ENCODE measurements at regions not wholly inside any gene's neighbourhood (a gene's known extent, or its start where the extent isn't known, plus 50 kb on each side); places are given as distances from the start of the nearest gene placed in this dataset.

- WGBS, 4 donors, result 83 to 88% (median 87%) methylated on average over 2 of the region's 2 CpGs
Observed at GRCh38 chr7:84682543-84682942, 488.0 kb upstream of the SEMA3A start.

DNA sequence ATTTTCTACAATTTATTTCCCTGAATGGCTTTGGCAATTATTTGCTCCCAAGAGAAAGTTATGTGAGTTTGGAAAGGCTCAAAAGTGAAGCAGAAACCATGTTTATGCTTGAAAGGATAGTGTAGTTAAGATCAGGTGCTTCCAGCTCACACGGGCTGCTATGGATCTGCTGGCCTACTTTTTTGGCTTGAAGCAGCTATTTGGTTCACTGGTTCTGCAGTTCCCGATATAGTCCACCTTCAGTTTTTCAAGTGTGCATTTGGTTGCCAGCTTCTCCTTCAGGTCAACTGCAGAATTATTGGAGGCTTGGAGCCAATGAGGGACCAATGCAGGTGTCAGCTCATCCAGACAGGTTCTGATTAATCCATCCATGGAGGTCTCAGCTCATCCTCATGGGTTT lies 484.3 kb upstream of the SEMA3A start:
- WGBS, 4 donors, result 83 to 91% (median 87%) methylated on average over 2 of the region's 2 CpGs
- no peak overlapping the region for H3K4me3 ChIP-seq
- no peaks in the 10 kb centered on the region for H3K9me3 ChIP-seq (replicated peaks in 1 of 3)
- intact Hi-C loops (cut with DNase I), result no loop called here
- TF ChIP-seq, protein P1, sequence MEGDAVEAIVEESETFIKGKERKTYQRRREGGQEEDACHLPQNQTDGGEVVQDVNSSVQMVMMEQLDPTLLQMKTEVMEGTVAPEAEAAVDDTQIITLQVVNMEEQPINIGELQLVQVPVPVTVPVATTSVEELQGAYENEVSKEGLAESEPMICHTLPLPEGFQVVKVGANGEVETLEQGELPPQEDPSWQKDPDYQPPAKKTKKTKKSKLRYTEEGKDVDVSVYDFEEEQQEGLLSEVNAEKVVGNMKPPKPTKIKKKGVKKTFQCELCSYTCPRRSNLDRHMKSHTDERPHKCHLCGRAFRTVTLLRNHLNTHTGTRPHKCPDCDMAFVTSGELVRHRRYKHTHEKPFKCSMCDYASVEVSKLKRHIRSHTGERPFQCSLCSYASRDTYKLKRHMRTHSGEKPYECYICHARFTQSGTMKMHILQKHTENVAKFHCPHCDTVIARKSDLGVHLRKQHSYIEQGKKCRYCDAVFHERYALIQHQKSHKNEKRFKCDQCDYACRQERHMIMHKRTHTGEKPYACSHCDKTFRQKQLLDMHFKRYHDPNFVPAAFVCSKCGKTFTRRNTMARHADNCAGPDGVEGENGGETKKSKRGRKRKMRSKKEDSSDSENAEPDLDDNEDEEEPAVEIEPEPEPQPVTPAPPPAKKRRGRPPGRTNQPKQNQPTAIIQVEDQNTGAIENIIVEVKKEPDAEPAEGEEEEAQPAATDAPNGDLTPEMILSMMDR (IDR thresholded peaks at IDR 0.05), result no peak
- TF ChIP-seq POLR2A (IDR thresholded peaks at IDR 0.05), result no peak
- H3K27ac ChIP-seq, result no peak overlapping the region
- no peak for DNase-seq
- no peaks in the 10 kb centered on the region for H3K4me1 ChIP-seq (replicated peaks in 1 of 2)
- no peaks in the 10 kb centered on the region for H3K27me3 ChIP-seq
- H3K36me3 ChIP-seq (replicated peaks in 1 of 2), result no peaks in the 10 kb centered on the region

More at GRCh38 chr7:84682543-84682942, 488.0 kb upstream of the SEMA3A start:
- DNase-seq, result no peak
- Histone ChIP-seq H3K4me3 (no peak overlapping the region), H3K4me1 (replicated peaks in 1 of 2) (no peaks in the 10 kb centered on the region), H3K36me3 (replicated peaks in 1 of 2) (no peaks in the 10 kb centered on the region), H3K9me3 (replicated peaks in 1 of 3) (no peaks in the 10 kb centered on the region), H3K27ac (no peak overlapping the region), H3K27me3 (no peaks in the 10 kb centered on the region)
- intact Hi-C loops (cut with DNase I), result no loop called here
- TF ChIP-seq POLR2A (IDR thresholded peaks at IDR 0.05), result no peak
- TF ChIP-seq, protein P1 (IDR thresholded peaks at IDR 0.05), result no peak

- Histone ChIP-seq H3K4me1 (replicated peaks in 1 of 2) (no peaks in the 10 kb centered on the region), H3K4me3 (no peak overlapping the region), H3K36me3 (replicated peaks in 1 of 2) (no peaks in the 10 kb centered on the region), H3K9me3 (replicated peaks in 1 of 3) (no peaks in the 10 kb centered on the region), H3K27ac (no peak overlapping the region), H3K27me3 (no peaks in the 10 kb centered on the region)
- 78 to 87% (median 85%) methylated on average over 1 of the region's 1 CpG for WGBS, 4 donors
- intact Hi-C loops (cut with DNase I), result no loop called here
- no peak for DNase-seq
- no peak for TF ChIP-seq POLR2A (IDR thresholded peaks at IDR 0.05)
- TF ChIP-seq, protein P1 (IDR thresholded peaks at IDR 0.05), result no peak
Observed at GRCh38 chr7:84677117-84677732, 482.6 kb upstream of the SEMA3A start.

GRCh38 chr7:84675633-84676034 lies 481.0 kb upstream of the SEMA3A start:
- 74 to 81% (median 77%) methylated on average over 4 of the region's 4 CpGs for WGBS, 4 donors
- Histone ChIP-seq H3K27me3 (no peaks in the 10 kb centered on the region), H3K4me1 (replicated peaks in 1 of 2) (no peaks in the 10 kb centered on the region), H3K27ac (no peak overlapping the region), H3K36me3 (replicated peaks in 1 of 2) (no peaks in the 10 kb centered on the region), H3K9me3 (replicated peaks in 1 of 3) (no peaks in the 10 kb centered on the region), H3K4me3 (no peak overlapping the region)
- intact Hi-C loops (cut with DNase I), result no loop called here
- TF ChIP-seq, protein P1 (IDR thresholded peaks at IDR 0.05), result no peak
- TF ChIP-seq POLR2A (IDR thresholded peaks at IDR 0.05), result no peak
- DNase-seq, result no peak
